C4-2B (cell line): ENCODE measurements at regions not wholly inside any gene's neighbourhood (a gene's known extent, or its start where the extent isn't known, plus 50 kb on each side); places are given as distances from the start of the nearest gene placed in this dataset.

Experiments
- CTCF ChIP-seq: fragments of 450-650 bp; conservative IDR thresholded peaks from 2 replicates; pipeline ENCODE4 v1.5.1; 2017; ENCODE audit warnings: mild to moderate bottlenecking
- ZFX ChIP-seq: fragments of 450-650 bp; IDR thresholded peaks from 2 replicates; pipeline ENCODE4 v1.6.1; 2017

- TF ChIP-seq CTCF (no peak), ZFX (no peak)
These were observed 993.1 kb downstream of the KCNMA1 start for GRCh38 chr10:76644476-76644875.
